Stimulated activated naive CD8-positive, alpha-beta T cell treated with anti-CD3 and anti-CD28 coated beads, Interleukin-15, Interleukin-2, amounts not matched to agents 100 U/mL and 50 U/mL, for 24 hours (primary cell): ENCODE measurements at regions not wholly inside any gene's neighbourhood (a gene's known extent, or its start where the extent isn't known, plus 50 kb on each side); places are given as distances from the start of the nearest gene placed in this dataset.

Source experiments
- ATAC-seq: fragments of 150-1000 bp; cut with Tn5 transposase; one replicate; pipeline ENCODE4 v1.10.0; 2021
- DNase-seq: peaks from one replicate; pipeline ENCODE4 v3.0.0; 2021

GRCh38 chr5:30734118-30734517 is 459.4 kb upstream of the CDH6 start:
- ATAC-seq (no peak), DNase-seq (no peak)

GRCh38 chr5:30725073-30725472 is 468.4 kb upstream of the CDH6 start:
- DNase-seq (no peak), ATAC-seq (no peak)

GRCh38 chr5:30698217-30698616 is 495.3 kb upstream of the CDH6 start:
- ATAC-seq (no peak), DNase-seq (no peak)

- no peak for ATAC-seq
- DNase-seq, result no peak
Measured at GRCh38 chr5:30693326-30693725, 500.2 kb upstream of the CDH6 start.

GRCh38 chr5:30690931-30691330 is 502.6 kb upstream of the CDH6 start:
- ATAC-seq (no peak), DNase-seq (no peak)

- DNase-seq (no peak), ATAC-seq (no peak)
Measured at GRCh38 chr5:30687461-30687860, 506.0 kb upstream of the CDH6 start.

- no peak for ATAC-seq
Measured at GRCh38 chr5:30686530-30686929, 507.0 kb upstream of the CDH6 start.

GRCh38 chr5:30676223-30676840 is 517.2 kb upstream of the CDH6 start:
- ATAC-seq, result no peak

More at GRCh38 chr5:30686530-30686929, 507.0 kb upstream of the CDH6 start:
- no peak for DNase-seq

GRCh38 chr5:30667293-30667692 is 526.2 kb upstream of the CDH6 start:
- DNase-seq, result no peak
- no peak for ATAC-seq

More at GRCh38 chr5:30676223-30676840, 517.2 kb upstream of the CDH6 start:
- no peak for DNase-seq

GRCh38 chr5:30663536-30663935 is 530.0 kb upstream of the CDH6 start:
- no peak for ATAC-seq
- no peak for DNase-seq

GRCh38 chr5:30662373-30662772 is 531.1 kb upstream of the CDH6 start:
- no peak for ATAC-seq
- no peak for DNase-seq

GRCh38 chr5:30661730-30662129 is 531.8 kb upstream of the CDH6 start:
- ATAC-seq, result no peak
- no peak for DNase-seq

- no peak for DNase-seq
- ATAC-seq, result no peak
Measured at GRCh38 chr5:30659417-30659816, 534.1 kb upstream of the CDH6 start.

GRCh38 chr5:30650311-30650710 is 543.2 kb upstream of the CDH6 start:
- DNase-seq (no peak), ATAC-seq (no peak)

GRCh38 chr5:30638899-30639298 is 554.6 kb upstream of the CDH6 start:
- ATAC-seq, result no peak
- no peak for DNase-seq

GRCh38 chr5:30627945-30628344 is 565.5 kb upstream of the CDH6 start:
- ATAC-seq, result no peak
- DNase-seq, result no peak

GRCh38 chr5:30626557-30626956 is 566.9 kb upstream of the CDH6 start:
- no peak for ATAC-seq
- no peak for DNase-seq

GRCh38 chr5:30620481-30621085 is 572.9 kb upstream of the CDH6 start:
- ATAC-seq (no peak), DNase-seq (no peak)

- ATAC-seq (no peak), DNase-seq (no peak)
Measured at GRCh38 chr5:30608501-30608900, 585.0 kb upstream of the CDH6 start.

- DNase-seq (no peak), ATAC-seq (no peak)
Measured at GRCh38 chr5:30607301-30607894, 586.1 kb upstream of the CDH6 start.

- no peak for DNase-seq
- no peak for ATAC-seq
Measured at GRCh38 chr5:30605693-30606268, 587.7 kb upstream of the CDH6 start.

GRCh38 chr5:30604648-30605262 is 588.7 kb upstream of the CDH6 start:
- no peak for DNase-seq

GRCh38 chr5:30600892-30601291 is 592.6 kb upstream of the CDH6 start:
- ATAC-seq (no peak), DNase-seq (no peak)

More at GRCh38 chr5:30604648-30605262, 588.7 kb upstream of the CDH6 start:
- no peak for ATAC-seq
